ENCODE measurements at regions not wholly inside any gene's neighbourhood (a gene's known extent, or its start where the extent isn't known, plus 50 kb on each side); places are given as distances from the start of the nearest gene placed in this dataset.

GRCh38 chrX:140099221-140099620 is 133.9 kb upstream of the CXorf66 start:
- TF ChIP-seq CTCF (IDR thresholded peaks at IDR 0.05) = no peak
- TF ChIP-seq POLR2A (IDR thresholded peaks at IDR 0.05) = no peak
